HFFc6 (cell line): ENCODE measurements at regions not wholly inside any gene's neighbourhood (a gene's known extent, or its start where the extent isn't known, plus 50 kb on each side); places are given as distances from the start of the nearest gene placed in this dataset.
A peak's percentile ranks its signal among the peaks of the same experiment; 100 is the strongest.

ENCODE experiments used
- DNase-seq: peaks from one replicate; pipeline ENCODE4 v3.0.0-alpha.2; 2018
- H3K27ac Mint-ChIP-seq: 2 replicates; pipeline ENCODE4 v1.8.0; 2020; ENCODE audit warnings: mild to moderate bottlenecking, mixed read lengths
- H3K27me3 Mint-ChIP-seq: 2 replicates; pipeline ENCODE4 v1.8.0; 2021; ENCODE audit warnings: mild to moderate bottlenecking, moderate library complexity, mixed read lengths; ENCODE audit not compliant: insufficient read depth
- H3K36me3 Mint-ChIP-seq: 2 replicates; pipeline ENCODE4 v1.8.0; 2021; ENCODE audit warnings: low read depth, mixed read lengths
- H3K4me1 Mint-ChIP-seq: 2 replicates; pipeline ENCODE4 v1.8.0; 2020; ENCODE audit warnings: low read depth, mixed read lengths
- H3K4me3 Mint-ChIP-seq: 2 replicates; pipeline ENCODE4 v1.8.0; 2020; ENCODE audit warnings: mild to moderate bottlenecking, moderate library complexity, mixed read lengths
- H3K9me3 Mint-ChIP-seq: 2 replicates; pipeline ENCODE4 v1.8.0; 2020; ENCODE audit warnings: mild to moderate bottlenecking, mixed read lengths
- CTCF ChIP-seq: fragments of 200-600 bp; sonication (generic); IDR thresholded peaks from 2 replicates; pipeline ENCODE4 v1.5.0; 2021; ENCODE audit warnings: antibody characterized with exemption, mild to moderate bottlenecking

DNA sequence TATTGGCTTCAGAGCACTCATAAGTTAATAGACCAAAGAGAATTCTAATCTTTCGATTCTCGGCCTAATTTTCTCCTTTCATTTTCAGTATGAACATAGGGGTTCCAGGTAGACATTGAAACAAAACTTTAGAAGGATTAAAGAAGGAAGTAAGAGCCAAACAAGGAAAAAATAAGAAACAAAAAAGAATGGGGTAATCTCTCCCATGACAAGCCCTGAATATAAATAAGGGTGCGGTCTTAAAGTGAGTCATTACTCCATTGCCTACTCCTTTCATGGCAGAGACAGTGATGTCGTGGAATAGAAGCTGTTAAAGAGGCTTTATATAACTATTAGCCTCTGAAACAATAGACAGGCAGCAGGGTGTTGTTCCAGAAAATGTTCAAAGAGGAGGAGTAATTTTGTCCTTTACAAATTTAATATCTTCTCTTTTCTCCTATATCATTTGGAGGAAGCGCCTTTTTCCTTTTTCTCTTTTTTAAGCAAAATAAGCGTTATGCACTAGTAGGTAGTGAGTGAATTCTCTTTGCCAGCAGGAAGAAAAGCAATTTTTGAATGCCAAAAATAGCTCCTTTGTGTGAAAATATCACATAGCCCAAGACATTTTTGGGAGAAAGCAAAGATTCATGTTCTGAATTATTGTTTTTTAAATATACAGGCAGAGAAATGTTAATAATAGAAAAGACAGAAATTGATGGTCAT lies 607.9 kb upstream of the KCNMB2 start:
- Mint-ChIP-seq H3K27me3 (no peaks in the 10 kb centered on the region; the same call in 1 of the 2 replicates), H3K9me3 (no peaks in the 10 kb centered on the region), H3K4me1 (peaks cover 58% of the 10 kb centered on the region), H3K36me3 (peaks cover 6% of the 10 kb centered on the region), H3K27ac (no peak overlapping the region), H3K4me3 (no peak overlapping the region)
- no peak for DNase-seq
- TF ChIP-seq CTCF, result no peak

- Mint-ChIP-seq H3K36me3 (peaks cover 6% of the 10 kb centered on the region), H3K4me3 (no peak overlapping the region), H3K27me3 (no peaks in the 10 kb centered on the region; the same call in 1 of the 2 replicates), H3K9me3 (no peaks in the 10 kb centered on the region), H3K4me1 (peaks cover 62% of the 10 kb centered on the region), H3K27ac (no peak overlapping the region)
- DNase-seq, result peak; percentile 22
- no peak for TF ChIP-seq CTCF
Observed at GRCh38 chr3:177929310-177929709, 606.9 kb upstream of the KCNMB2 start.

DNA sequence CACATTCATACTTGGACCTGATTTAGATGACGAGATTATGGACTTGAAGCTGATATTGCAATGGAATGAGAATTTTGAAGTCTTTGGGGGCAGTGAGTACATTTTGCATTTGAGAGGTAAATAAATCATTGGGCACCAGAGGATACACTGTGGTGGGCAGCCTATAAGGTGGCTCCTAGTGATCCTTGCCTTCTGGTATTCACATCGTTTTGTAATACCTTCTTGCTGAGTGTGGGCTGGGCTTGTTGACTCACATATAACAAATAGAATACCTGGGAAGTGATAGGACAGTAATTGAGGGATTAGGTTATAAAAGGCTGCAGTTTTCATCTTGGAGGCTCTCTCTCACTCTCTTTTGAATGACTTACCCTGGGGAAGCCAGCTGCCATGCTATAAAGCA lies 605.5 kb upstream of the KCNMB2 start:
- Mint-ChIP-seq H3K4me1 (peaks cover 72% of the 10 kb centered on the region), H3K4me3 (no peak overlapping the region), H3K27me3 (no peaks in the 10 kb centered on the region), H3K9me3 (no peaks in the 10 kb centered on the region), H3K36me3 (peaks cover 6% of the 10 kb centered on the region), H3K27ac (no peak overlapping the region)
- TF ChIP-seq CTCF, result no peak
- no peak for DNase-seq

GRCh38 chr3:177931346-177931745 lies 604.9 kb upstream of the KCNMB2 start:
- H3K4me3 Mint-ChIP-seq, result no peak overlapping the region
- no peaks in the 10 kb centered on the region for H3K9me3 Mint-ChIP-seq
- H3K36me3 Mint-ChIP-seq, result peaks cover 6% of the 10 kb centered on the region
- DNase-seq, result no peak
- peaks cover 72% of the 10 kb centered on the region for H3K4me1 Mint-ChIP-seq
- no peak for TF ChIP-seq CTCF
- H3K27ac Mint-ChIP-seq, result no peak overlapping the region
- no peaks in the 10 kb centered on the region for H3K27me3 Mint-ChIP-seq

- Mint-ChIP-seq H3K36me3 (peaks cover 6% of the 10 kb centered on the region), H3K9me3 (no peaks in the 10 kb centered on the region), H3K4me1 (peaks cover 72% of the 10 kb centered on the region), H3K4me3 (no peak overlapping the region), H3K27ac (no peak overlapping the region), H3K27me3 (no peaks in the 10 kb centered on the region)
- no peak for TF ChIP-seq CTCF
- no peak for DNase-seq
Observed at GRCh38 chr3:177932346-177932745, 603.9 kb upstream of the KCNMB2 start.
